ENCODE measurements at regions not wholly inside any gene's neighbourhood (a gene's known extent, or its start where the extent isn't known, plus 50 kb on each side); places are given as distances from the start of the nearest gene placed in this dataset.

GRCh38 chr1:234932106-234932505 is 196.5 kb downstream of the TOMM20 start:
- WGBS, 2 donors: 95% methylated on average over 12 of the region's 12 CpGs
- Histone ChIP-seq H3K4me3 (no peak overlapping the region), H3K4me1 (peaks cover 0 to 12% (median 3%) of the 10 kb centered on the region in 4 donors), H3K9me3 (no peaks in the 10 kb centered on the region), H3K27me3 (no peaks in the 10 kb centered on the region), H3K27ac (no peak overlapping the region), H3K36me3 (no peaks in the 10 kb centered on the region)
- no peak for DNase-seq
- no peak for TF ChIP-seq POLR2A (IDR thresholded peaks at IDR 0.05)
- TF ChIP-seq EP300 (IDR thresholded peaks at IDR 0.05): no peak
- no peak for TF ChIP-seq POLR2AphosphoS5 (IDR thresholded peaks at IDR 0.05)
- no peak for TF ChIP-seq CTCF (IDR thresholded peaks at IDR 0.05)
- intact Hi-C loops (cut with DNase I): no loop called here

GRCh38 chr1:234931404-234931973 is 197.1 kb downstream of the TOMM20 start:
- H3K4me1 ChIP-seq: peaks cover 0 to 16% (median 5%) of the 10 kb centered on the region in 4 donors
- intact Hi-C loops (cut with DNase I): no loop called here
- H3K9me3 ChIP-seq: no peaks in the 10 kb centered on the region
- no peak overlapping the region for H3K4me3 ChIP-seq
- H3K27me3 ChIP-seq: no peaks in the 10 kb centered on the region
- no peak overlapping the region for H3K27ac ChIP-seq
- 95 to 97% methylated on average over 4 of the region's 4 CpGs for WGBS, 2 donors
- TF ChIP-seq POLR2AphosphoS5 (IDR thresholded peaks at IDR 0.05): no peak
- TF ChIP-seq CTCF (IDR thresholded peaks at IDR 0.05): no peak
- no peak for TF ChIP-seq EP300 (IDR thresholded peaks at IDR 0.05)
- no peak for TF ChIP-seq POLR2A (IDR thresholded peaks at IDR 0.05)
- H3K36me3 ChIP-seq: no peaks in the 10 kb centered on the region
- DNase-seq: no peak

GRCh38 chr1:234929369-234929768 is 199.3 kb downstream of the TOMM20 start:
- WGBS, 2 donors: 73 to 94% methylated on average over 3 of the region's 3 CpGs
- no peak for DNase-seq
- Histone ChIP-seq H3K27me3 (no peaks in the 10 kb centered on the region), H3K36me3 (no peaks in the 10 kb centered on the region), H3K4me3 (no peak overlapping the region), H3K9me3 (no peaks in the 10 kb centered on the region), H3K27ac (no peak overlapping the region), H3K4me1 (peaks cover 0 to 28% (median 19%) of the 10 kb centered on the region in 4 donors)
- intact Hi-C loops (cut with DNase I): no loop called here
- TF ChIP-seq CTCF (IDR thresholded peaks at IDR 0.05): no peak
- TF ChIP-seq POLR2AphosphoS5 (IDR thresholded peaks at IDR 0.05): no peak
- no peak for TF ChIP-seq EP300 (IDR thresholded peaks at IDR 0.05)
- TF ChIP-seq POLR2A (IDR thresholded peaks at IDR 0.05): no peak

GRCh38 chr1:234928642-234929041 is 200.0 kb downstream of the TOMM20 start:
- Histone ChIP-seq H3K36me3 (no peaks in the 10 kb centered on the region), H3K27ac (no peak overlapping the region), H3K27me3 (no peaks in the 10 kb centered on the region), H3K4me1 (peaks cover 0 to 26% (median 19%) of the 10 kb centered on the region in 4 donors), H3K4me3 (no peak overlapping the region), H3K9me3 (no peaks in the 10 kb centered on the region)
- 73 to 79% methylated on average over 5 of the region's 5 CpGs for WGBS, 2 donors
- TF ChIP-seq POLR2A (IDR thresholded peaks at IDR 0.05): no peak
- TF ChIP-seq CTCF (IDR thresholded peaks at IDR 0.05): no peak
- TF ChIP-seq EP300 (IDR thresholded peaks at IDR 0.05): no peak
- TF ChIP-seq POLR2AphosphoS5 (IDR thresholded peaks at IDR 0.05): no peak
- intact Hi-C loops (cut with DNase I): no loop called here
- no peak for DNase-seq
